ENCODE measurements at regions not wholly inside any gene's neighbourhood (a gene's known extent, or its start where the extent isn't known, plus 50 kb on each side); places are given as distances from the start of the nearest gene placed in this dataset.

GRCh38 chr22:22979121-22979724 is 91.1 kb upstream of the GNAZ start:
- TF ChIP-seq CTCF (IDR thresholded peaks at IDR 0.05), result no peak

GRCh38 chr22:22979954-22980353 is 90.4 kb upstream of the GNAZ start:
- no peak for TF ChIP-seq CTCF (IDR thresholded peaks at IDR 0.05)

- no peak for TF ChIP-seq CTCF (IDR thresholded peaks at IDR 0.05)
Observed at GRCh38 chr22:22981670-22982571, 88.4 kb upstream of the GNAZ start.

GRCh38 chr22:22982616-22983015 is 87.7 kb upstream of the GNAZ start:
- no peak for TF ChIP-seq CTCF (IDR thresholded peaks at IDR 0.05)

GRCh38 chr22:22983123-22983522 is 87.2 kb upstream of the GNAZ start:
- no peak for TF ChIP-seq CTCF (IDR thresholded peaks at IDR 0.05)

GRCh38 chr22:22983816-22984215 is 86.5 kb upstream of the GNAZ start:
- no peak for TF ChIP-seq CTCF (IDR thresholded peaks at IDR 0.05)

- TF ChIP-seq CTCF (IDR thresholded peaks at IDR 0.05), result no peak
Observed at GRCh38 chr22:22984967-22985366, 85.4 kb upstream of the GNAZ start.
